Endodermal cell (in vitro differentiated cells): ENCODE measurements at regions not wholly inside any gene's neighbourhood (a gene's known extent, or its start where the extent isn't known, plus 50 kb on each side); places are given as distances from the start of the nearest gene placed in this dataset.

ENCODE experiments used
- DNase-seq: peaks from one replicate; pipeline ENCODE4 v3.0.0-alpha.2; 2017
- H3K27ac ChIP-seq: 2 replicates; pipeline ENCODE4 v1.5.1; 2013; ENCODE audit warnings: mild to moderate bottlenecking, low read depth, low read length, moderate library complexity
- H3K27me3 ChIP-seq: 2 replicates; pipeline ENCODE4 v1.6.1; 2013; ENCODE audit warnings: mild to moderate bottlenecking, low read length, moderate library complexity; ENCODE audit not compliant: insufficient read depth, control insufficient read depth, poor library complexity, severe bottlenecking
- H3K36me3 ChIP-seq: 2 replicates; pipeline ENCODE4 v1.7.0; 2013; ENCODE audit warnings: mild to moderate bottlenecking, low read length, moderate library complexity; ENCODE audit not compliant: control insufficient read depth, insufficient read depth
- H3K4me1 ChIP-seq: one replicate; pipeline ENCODE4 v1.7.0; 2013; ENCODE audit warnings: low read length; ENCODE audit not compliant: control insufficient read depth, insufficient read depth
- H3K4me3 ChIP-seq: 2 replicates; pipeline ENCODE4 v1.5.1; 2013; ENCODE audit warnings: mild to moderate bottlenecking, low read length, moderate library complexity
- H3K9ac ChIP-seq: 2 replicates; pipeline ENCODE4 v1.6.1; 2013; ENCODE audit warnings: mild to moderate bottlenecking, low read length, moderate library complexity; ENCODE audit not compliant: poor library complexity, severe bottlenecking; ENCODE audit errors: extremely low read depth
- H3K9me3 ChIP-seq: 2 replicates; pipeline ENCODE4 v1.6.1; 2013; ENCODE audit warnings: mild to moderate bottlenecking, low read length, moderate library complexity; ENCODE audit not compliant: control insufficient read depth
- H3K27ac Mint-ChIP-seq: 2 replicates; pipeline ENCODE4 v1.8.0; 2020; ENCODE audit warnings: mixed read lengths
- H3K27me3 Mint-ChIP-seq: 2 replicates; pipeline ENCODE4 v1.8.0; 2021; ENCODE audit warnings: mild to moderate bottlenecking, mixed read lengths; ENCODE audit not compliant: insufficient read depth
- H3K36me3 Mint-ChIP-seq: 2 replicates; pipeline ENCODE4 v1.8.0; 2020; ENCODE audit warnings: low read depth, mixed read lengths
- H3K4me1 Mint-ChIP-seq: 2 replicates; pipeline ENCODE4 v1.8.0; 2020; ENCODE audit warnings: mixed read lengths
- H3K4me3 Mint-ChIP-seq: 2 replicates; pipeline ENCODE4 v1.8.0; 2020; ENCODE audit warnings: mild to moderate bottlenecking, moderate library complexity, mixed read lengths
- H3K9me3 Mint-ChIP-seq: 2 replicates; pipeline ENCODE4 v1.8.0; 2020; ENCODE audit warnings: mild to moderate bottlenecking, mixed read lengths
- CTCF ChIP-seq: fragments of 200-600 bp; sonication (generic); conservative IDR thresholded peaks from 2 replicates; pipeline ENCODE4 v1.5.0; 2021; ENCODE audit warnings: antibody characterized with exemption, mild to moderate bottlenecking
- WGBS, 2 experiments: methylation state at CpG; one replicate each; pipeline versions ENCODE4 v1.1.5 to v1.1.7; 2013; ENCODE audit warnings: missing lambda C conversion rate in 2 of 2, mixed read lengths in 1 of 2; ENCODE audit not compliant: insufficient coverage in 1 of 2, insufficient read length in 1 of 2; 5-methylcytosine and 5-hydroxymethylcytosine counted together

DNA sequence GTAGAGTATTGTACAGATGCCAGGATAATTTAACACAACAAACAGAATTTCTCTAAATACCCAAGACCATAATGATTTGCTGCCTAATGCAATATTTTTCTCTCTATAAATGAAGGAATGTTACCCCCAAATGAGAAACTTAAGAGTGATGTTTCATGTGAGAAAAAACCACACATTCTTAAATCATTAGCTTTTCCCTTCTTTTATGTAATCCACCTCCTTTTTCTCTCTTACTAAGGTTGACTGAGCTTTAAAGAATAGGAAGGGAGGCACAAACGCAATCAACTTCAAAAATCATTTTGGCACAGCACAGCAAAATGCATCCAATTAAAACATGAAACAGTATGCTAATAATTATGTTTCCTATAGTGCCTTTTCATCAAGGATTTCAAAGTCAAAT lies 698.1 kb upstream of the CDH2 start:
- Histone ChIP-seq H3K27ac (no peak overlapping the region), H3K4me1 (no peaks in the 10 kb centered on the region), H3K9ac (no peak overlapping the region), H3K27me3 (no peaks in the 10 kb centered on the region), H3K4me3 (no peak overlapping the region), H3K36me3 (no peaks in the 10 kb centered on the region), H3K9me3 (no peaks in the 10 kb centered on the region)
- Mint-ChIP-seq H3K27me3 (no peaks in the 10 kb centered on the region), H3K4me1 (no peaks in the 10 kb centered on the region), H3K36me3 (no peaks in the 10 kb centered on the region), H3K27ac (no peak overlapping the region), H3K4me3 (no peak overlapping the region), H3K9me3 (peaks cover 2% of the 10 kb centered on the region)
- TF ChIP-seq CTCF, result no peak
- WGBS, 2 experiments, result no CpG with 5 or more reads among the region's 1 CpG
- DNase-seq, result no peak

DNA sequence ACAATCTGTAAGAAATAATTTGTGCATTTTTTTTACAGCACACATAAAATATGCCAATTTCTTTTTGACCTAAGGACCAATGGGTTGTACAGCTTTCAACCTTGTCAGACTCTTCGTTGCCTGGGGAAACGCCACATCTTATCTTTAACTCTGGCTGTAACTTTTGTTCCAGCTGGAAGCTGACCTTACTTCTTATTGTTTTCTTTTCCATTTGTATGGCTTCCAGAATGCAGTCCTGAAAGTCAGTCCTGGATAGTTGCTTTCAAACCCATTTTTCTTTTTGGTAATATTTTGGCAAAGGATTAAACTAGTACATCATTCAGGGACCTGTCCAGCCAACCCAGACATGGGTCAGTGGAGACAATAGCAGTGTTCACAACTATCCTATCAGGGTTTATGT lies 686.5 kb upstream of the CDH2 start:
- no peak for DNase-seq
- no peak overlapping the region for H3K4me3 Mint-ChIP-seq
- no peaks in the 10 kb centered on the region for H3K36me3 Mint-ChIP-seq
- no peaks in the 10 kb centered on the region for H3K36me3 ChIP-seq
- H3K4me1 ChIP-seq, result no peaks in the 10 kb centered on the region
- TF ChIP-seq CTCF, result no peak
- H3K27me3 Mint-ChIP-seq, result no peaks in the 10 kb centered on the region
- no peak overlapping the region for H3K27ac Mint-ChIP-seq
- WGBS, 2 experiments, result 83 to 95% methylated on average over 2 of the region's 2 CpGs
- no peaks in the 10 kb centered on the region for H3K27me3 ChIP-seq
- H3K27ac ChIP-seq, result no peak overlapping the region
- H3K4me3 ChIP-seq, result no peak overlapping the region
- H3K9me3 ChIP-seq, result no peaks in the 10 kb centered on the region
- H3K4me1 Mint-ChIP-seq, result no peaks in the 10 kb centered on the region
- H3K9me3 Mint-ChIP-seq, result no peaks in the 10 kb centered on the region
- H3K9ac ChIP-seq, result no peak overlapping the region

GRCh38 chr18:28858248-28858647 lies 681.3 kb upstream of the CDH2 start:
- H3K9me3 Mint-ChIP-seq, result no peaks in the 10 kb centered on the region
- no peak overlapping the region for H3K27ac ChIP-seq
- H3K27ac Mint-ChIP-seq, result no peak overlapping the region
- H3K27me3 ChIP-seq, result no peaks in the 10 kb centered on the region
- WGBS, 2 experiments, result 100% methylated on average over 1 of the region's 1 CpG; no CpG with 5 or more reads in 1 of the 2 experiments
- no peak overlapping the region for H3K4me3 Mint-ChIP-seq
- no peak for DNase-seq
- no peaks in the 10 kb centered on the region for H3K4me1 Mint-ChIP-seq
- H3K36me3 Mint-ChIP-seq, result no peaks in the 10 kb centered on the region
- no peak for TF ChIP-seq CTCF
- H3K9ac ChIP-seq, result no peak overlapping the region
- H3K9me3 ChIP-seq, result no peaks in the 10 kb centered on the region
- H3K4me3 ChIP-seq, result no peak overlapping the region
- no peaks in the 10 kb centered on the region for H3K36me3 ChIP-seq
- no peaks in the 10 kb centered on the region for H3K27me3 Mint-ChIP-seq
- no peaks in the 10 kb centered on the region for H3K4me1 ChIP-seq
